ENCODE measurements at regions not wholly inside any gene's neighbourhood (a gene's known extent, or its start where the extent isn't known, plus 50 kb on each side); places are given as distances from the start of the nearest gene placed in this dataset.
"Not testable (repeated sequence)": the region's sequence is repeated elsewhere in the genome, so short reads cannot be mapped to it uniquely, and the experiment has no call there.

GRCh38 chr12:48409938-48410337, 59.2 kb upstream of the ZNF641 start:
- DNase-seq = not testable (repeated sequence)

- DNase-seq = no peak
These were observed 59.0 kb upstream of the ANP32D start for GRCh38 chr12:48413388-48413787.

DNA sequence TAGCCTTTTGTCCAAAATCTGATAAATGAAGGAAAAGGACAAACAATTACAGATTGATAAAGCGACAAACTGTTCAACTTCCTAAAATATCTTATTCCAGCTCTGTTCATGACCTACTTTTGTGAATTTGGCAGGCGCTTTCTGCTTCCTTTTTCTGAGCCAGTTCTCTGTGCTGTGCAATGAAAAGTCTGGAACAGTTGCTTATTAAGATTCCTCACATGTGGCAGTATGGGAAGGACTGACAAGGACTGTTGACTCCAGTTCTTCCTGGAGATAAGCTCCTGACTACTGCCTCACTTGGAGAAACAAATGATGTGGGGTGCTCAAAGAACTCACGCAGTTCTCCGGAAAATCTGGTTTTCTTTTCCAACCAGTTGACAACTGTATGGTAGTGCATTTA, 58.3 kb upstream of the ANP32D start:
- DNase-seq = no peak

DNA sequence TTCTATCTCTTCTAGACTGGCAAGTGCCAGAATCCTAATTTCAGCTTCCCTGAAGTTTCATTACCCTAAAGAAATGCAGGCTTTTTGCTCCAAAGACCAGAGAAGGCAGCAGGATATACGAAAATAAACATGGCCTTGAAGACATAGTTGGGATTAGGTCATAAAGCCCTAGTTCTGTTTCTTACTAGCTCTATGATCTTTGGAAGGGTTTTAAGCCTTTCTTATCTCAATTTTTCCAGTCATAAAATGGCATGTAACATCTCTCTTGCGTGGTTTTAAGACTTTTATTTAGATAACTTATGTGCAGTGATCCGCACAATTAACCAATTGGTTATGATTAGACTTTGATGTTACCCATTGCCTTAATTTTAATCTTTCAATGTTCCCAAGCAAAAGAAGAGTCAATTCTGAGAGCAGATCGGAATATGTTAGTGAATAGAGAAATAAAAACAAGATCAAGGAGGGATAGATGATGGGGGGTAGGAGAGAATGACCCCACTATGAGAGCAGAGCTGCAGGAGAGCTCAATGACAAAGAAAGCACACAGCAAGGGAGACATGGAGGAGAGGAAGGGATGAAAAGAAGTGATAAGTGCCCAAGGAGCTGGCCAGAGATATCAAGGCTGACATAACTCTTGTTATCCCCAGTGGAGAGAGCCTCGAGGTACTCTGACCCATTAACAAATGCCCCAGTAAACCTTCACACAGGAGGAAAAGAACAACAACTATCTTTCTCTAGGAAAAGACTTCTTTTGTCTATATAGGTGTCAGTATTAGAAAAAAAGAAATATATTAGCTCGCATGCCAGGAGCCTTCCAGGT, 53.0 kb upstream of the ANP32D start:
- DNase-seq = no peak

- peak; percentile 16 for DNase-seq
These were observed 52.2 kb upstream of the ANP32D start for GRCh38 chr12:48420039-48420775.

DNA sequence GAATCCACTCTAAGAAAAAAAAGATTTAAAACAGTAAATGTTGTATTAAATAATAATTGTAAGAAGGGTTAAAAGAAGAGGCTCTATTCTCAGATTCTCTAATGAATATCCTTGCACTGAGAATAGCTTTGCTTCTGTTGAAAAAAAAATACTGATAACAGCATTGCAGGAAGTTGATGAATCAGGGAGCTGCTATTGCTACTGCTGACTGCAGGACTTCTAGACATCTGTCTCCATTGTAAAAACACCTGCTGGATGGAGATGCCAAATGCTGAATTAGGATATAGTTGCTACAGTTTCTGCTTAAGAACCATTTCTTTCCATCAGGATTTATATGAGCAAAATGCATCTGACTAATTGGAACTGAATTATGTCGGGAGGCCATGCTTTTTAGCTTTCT, 50.3 kb upstream of the ANP32D start:
- no peak for DNase-seq

Data from fibroblast of skin of scalp (primary cell).